H1 (cell line): ENCODE measurements at regions not wholly inside any gene's neighbourhood (a gene's known extent, or its start where the extent isn't known, plus 50 kb on each side); places are given as distances from the start of the nearest gene placed in this dataset.

Source experiments
- CTCF ChIA-PET: fragments of 300-600 bp; sonication (Branson Sonifier 250); formaldehyde crosslinking; loops from one replicate; lab custom pipeline; 2021; ENCODE audit not compliant: partially characterized antibody; lab: Charles Lee
- POLR2A ChIA-PET: fragments of 300-600 bp; sonication (Branson Sonifier 250); formaldehyde crosslinking; loops from one replicate; lab custom pipeline; 2021; ENCODE audit warnings: inconsistent platforms; ENCODE audit not compliant: partially characterized antibody; lab: Charles Lee
- DNase-seq, 2 experiments: peaks; one replicate each; pipeline versions ENCODE4 v3.0.0 to v3.0.0-alpha.2; 2010 to 2022; ENCODE audit warnings: low spot score in 2 of 2, low read depth in 1 of 2, mixed read lengths in 1 of 2
- FAIRE-seq: peaks from 2 replicates; lab custom pipeline; 2011; peaks lifted over from hg19 to GRCh38; lab: Jason Lieb, UNC
- H2AFZ ChIP-seq: 2 replicates; pipeline ENCODE4 v1.8.1; 2012; ENCODE audit warnings: low read length, inconsistent platforms
- H2AK5ac ChIP-seq: 2 replicates; pipeline ENCODE4 v1.6.1; 2013; ENCODE audit warnings: low read depth, low read length
- H2BK120ac ChIP-seq: replicated peaks from 2 replicates; pipeline ENCODE3; 2013; ENCODE audit warnings: low read depth, low read length, inconsistent platforms
- H2BK12ac ChIP-seq: 2 replicates; pipeline ENCODE4 v1.6.1; 2013; ENCODE audit warnings: low read depth, low read length
- H2BK15ac ChIP-seq: 2 replicates; pipeline ENCODE4 v1.6.1; 2013; ENCODE audit warnings: low read length
- H2BK20ac ChIP-seq: 2 replicates; pipeline ENCODE4 v1.6.1; 2013; ENCODE audit warnings: low read length
- H2BK5ac ChIP-seq: 2 replicates; pipeline ENCODE4 v1.6.1; 2013; ENCODE audit warnings: low read depth, low read length
- H3K14ac ChIP-seq: 2 replicates; pipeline ENCODE4 v1.6.1; 2013; ENCODE audit warnings: inconsistent platforms; ENCODE audit not compliant: insufficient read length
- H3K18ac ChIP-seq: 2 replicates; pipeline ENCODE4 v1.6.1; 2013; ENCODE audit warnings: low read length; ENCODE audit errors: extremely low read depth
- H3K23ac ChIP-seq: 2 replicates; pipeline ENCODE4 v1.6.1; 2013; ENCODE audit warnings: inconsistent platforms; ENCODE audit not compliant: insufficient read length
- H3K23me2 ChIP-seq: 2 replicates; pipeline ENCODE4 v1.6.1; 2013; ENCODE audit warnings: low read depth, low read length
- H3K27ac ChIP-seq: 2 replicates; pipeline ENCODE4 v1.6.1; 2011; ENCODE audit warnings: low read depth, low read length, inconsistent platforms
- H3K27me3 ChIP-seq, 4 experiments: replicated peaks in 1 of 4; 1 replicate in 1 of 4; 2 replicates in 3 of 4; pipeline versions ENCODE4 v1.6.1 to v1.8.1; 2011 to 2013; ENCODE audit warnings: low read length in 3 of 4, mild to moderate bottlenecking in 3 of 4, inconsistent platforms in 2 of 4, mixed read lengths in 2 of 4, moderate library complexity in 1 of 4; ENCODE audit not compliant: control insufficient read depth in 3 of 4, insufficient read depth in 3 of 4; ENCODE audit errors: extremely low read depth in 1 of 4
- H3K36me3 ChIP-seq, 4 experiments: 2 replicates each; pipeline versions ENCODE4 v1.6.1 to v1.8.1; 2011 to 2013; ENCODE audit warnings: mild to moderate bottlenecking in 4 of 4, low read length in 3 of 4, moderate library complexity in 2 of 4, control low read depth in 1 of 4, inconsistent platforms in 1 of 4; ENCODE audit not compliant: insufficient read depth in 4 of 4, control insufficient read depth in 2 of 4
- H3K4ac ChIP-seq: replicated peaks from 2 replicates; pipeline ENCODE3; 2013; ENCODE audit warnings: low read length, low read depth, mixed read lengths, inconsistent platforms; ENCODE audit not compliant: insufficient read length
- H3K4me1 ChIP-seq, 4 experiments: replicated peaks in 1 of 4; 1 replicate in 1 of 4; 2 replicates in 3 of 4; pipeline versions ENCODE4 v1.6.1 to v1.8.1; 2011 to 2013; ENCODE audit warnings: low read length in 3 of 4, inconsistent platforms in 2 of 4, mixed read lengths in 1 of 4; ENCODE audit not compliant: insufficient read depth in 4 of 4, control insufficient read depth in 3 of 4
- H3K4me2 ChIP-seq, 2 experiments: 2 replicates each; pipeline versions ENCODE4 v1.6.1 to v1.8.1; 2011 to 2013; ENCODE audit warnings: low read depth in 2 of 2, low read length in 2 of 2, control low read depth in 1 of 2, inconsistent platforms in 1 of 2, mild to moderate bottlenecking in 1 of 2; ENCODE audit not compliant: insufficient read depth in 1 of 2
- H3K4me3 ChIP-seq, 4 experiments: fragments of 200-600, 300-600 bp in 1 of 4; sonication (generic), shearing (Covaris generic), sonication (Bioruptor Twin) in 1 of 4; 2 replicates each; pipeline versions ENCODE4 v1.5.1 to v1.8.1; 2011 to 2016; ENCODE audit warnings: low read length in 4 of 4, low read depth in 3 of 4, control low read depth in 2 of 4, inconsistent platforms in 2 of 4, mild to moderate bottlenecking in 2 of 4, mixed read lengths in 1 of 4, moderate library complexity in 1 of 4; ENCODE audit not compliant: insufficient read depth in 2 of 4; ENCODE audit errors: extremely low read depth in 1 of 4
- H3K56ac ChIP-seq: replicated peaks from 2 replicates; pipeline ENCODE3; 2013; ENCODE audit warnings: low read depth, mild to moderate bottlenecking, mixed read lengths, low read length, inconsistent platforms; ENCODE audit not compliant: insufficient read length
- H3K79me1 ChIP-seq: 2 replicates; pipeline ENCODE4 v1.6.1; 2013; ENCODE audit warnings: low read depth, low read length, control low read depth
- H3K79me2 ChIP-seq, 2 experiments: 2 replicates each; pipeline versions ENCODE4 v1.6.1 to v1.8.1; 2012 to 2013; ENCODE audit warnings: low read length in 2 of 2, mild to moderate bottlenecking in 2 of 2, inconsistent platforms in 1 of 2; ENCODE audit not compliant: insufficient read depth in 2 of 2, control insufficient read depth in 1 of 2
- H3K9ac ChIP-seq, 4 experiments: replicated peaks in 1 of 4; 1 replicate in 1 of 4; 2 replicates in 3 of 4; pipeline versions ENCODE4 v1.6.1 to v1.8.1; 2011 to 2013; ENCODE audit warnings: low read depth in 3 of 4, low read length in 3 of 4, control low read depth in 2 of 4, mild to moderate bottlenecking in 2 of 4, moderate library complexity in 2 of 4, inconsistent platforms in 1 of 4; ENCODE audit errors: extremely low read depth in 1 of 4
- H3K9me3 ChIP-seq, 2 experiments: 2 replicates each; pipeline versions ENCODE4 v1.6.1 to v1.8.1; 2012 to 2013; ENCODE audit warnings: mild to moderate bottlenecking in 2 of 2, moderate library complexity in 2 of 2, control low read depth in 1 of 2, inconsistent platforms in 1 of 2, low read depth in 1 of 2, low read length in 1 of 2, mixed read lengths in 1 of 2; ENCODE audit not compliant: insufficient read depth in 2 of 2
- H4K20me1 ChIP-seq, 2 experiments: replicated peaks in 1 of 2; 2 replicates each; pipeline versions ENCODE3 to v1.8.1; 2011 to 2013; ENCODE audit warnings: inconsistent platforms in 2 of 2, low read length in 2 of 2, mild to moderate bottlenecking in 1 of 2; ENCODE audit not compliant: insufficient read depth in 2 of 2, control insufficient read depth in 1 of 2
- H4K5ac ChIP-seq: 2 replicates; pipeline ENCODE4 v1.6.1; 2013; ENCODE audit warnings: low read length, low read depth, mixed read lengths, inconsistent platforms; ENCODE audit not compliant: insufficient read length
- H4K8ac ChIP-seq: 2 replicates; pipeline ENCODE4 v1.8.0; 2013; ENCODE audit warnings: mild to moderate bottlenecking, moderate library complexity, low read length, inconsistent platforms; ENCODE audit not compliant: insufficient read depth; ENCODE audit errors: extremely low read depth
- H4K91ac ChIP-seq: replicated peaks from 2 replicates; pipeline ENCODE3; 2013; ENCODE audit warnings: low read length, mixed read lengths, inconsistent platforms; ENCODE audit not compliant: insufficient read length
- CBX5 ChIP-seq: fragments of 300-800, 300-1000 bp; sonication (generic); IDR thresholded peaks from 2 replicates; pipeline ENCODE4 v1.7.1; 2016; ENCODE audit warnings: antibody characterized with exemption, low read length, low read depth
- CTBP2 ChIP-seq: IDR thresholded peaks from 2 replicates; pipeline ENCODE4 v1.7.0; 2011; ENCODE audit warnings: borderline replicate concordance, mild to moderate bottlenecking, moderate library complexity, mixed read lengths, low read length; ENCODE audit not compliant: insufficient read depth, insufficient read length
- MAFK ChIP-seq: IDR thresholded peaks from 2 replicates; pipeline ENCODE4 v1.6.1; 2012; ENCODE audit warnings: low read depth, mild to moderate bottlenecking, improper control_type of control experiment, low read length
- POU5F1 ChIP-seq: IDR thresholded peaks from 2 replicates; pipeline ENCODE4 v1.6.1; 2011; ENCODE audit warnings: low read depth, mild to moderate bottlenecking, low read length, moderate library complexity
- RFX5 ChIP-seq: IDR thresholded peaks from 2 replicates; pipeline ENCODE4 v1.6.1; 2011; ENCODE audit warnings: low read depth, low read length, improper control_type of control experiment, borderline replicate concordance
- WGBS, 2 experiments: shearing (Covaris generic) in 1 of 2; methylation state at CpG; one replicate each; pipeline versions ENCODE4 v1.1.6 to v1.1.7; 2013 to 2015; ENCODE audit warnings: low lambda C conversion rate in 2 of 2, mixed read lengths in 2 of 2, inconsistent platforms in 1 of 2, low coverage in 1 of 2, missing lambda C conversion rate in 1 of 2; ENCODE audit not compliant: insufficient replicate concordance in 2 of 2, insufficient coverage in 1 of 2, insufficient read length in 1 of 2; ENCODE audit errors: extremely low coverage in 1 of 2, missing lambda C conversion rate in 1 of 2; 5-methylcytosine and 5-hydroxymethylcytosine counted together

GRCh38 chrX:39418731-39419638 is 617.7 kb downstream of the MID1IP1 start:
- TF ChIP-seq RFX5 = no peak
- TF ChIP-seq CTBP2 = no peak
- TF ChIP-seq CBX5 = no peak
- no peak for TF ChIP-seq POU5F1
- no peak for TF ChIP-seq MAFK
- H3K56ac ChIP-seq = no peak overlapping the region
- no peaks in the 10 kb centered on the region for H3K79me2 ChIP-seq
- ChIA-PET CTCF (no interaction called here), POLR2A (no interaction called here)
- no peak overlapping the region for H2BK120ac ChIP-seq
- H3K9me3 ChIP-seq = no peaks in the 10 kb centered on the region
- H3K14ac ChIP-seq = no peak overlapping the region
- H2AFZ ChIP-seq = no peak overlapping the region
- FAIRE-seq (peak; percentile 39), DNase-seq (no peak)
- H3K23ac ChIP-seq = no peak overlapping the region
- no peaks in the 10 kb centered on the region for H4K20me1 ChIP-seq
- no peak overlapping the region for H4K91ac ChIP-seq
- no peak overlapping the region for H3K27ac ChIP-seq
- H3K23me2 ChIP-seq = no peaks in the 10 kb centered on the region
- no peak overlapping the region for H2BK12ac ChIP-seq
- H3K4me1 ChIP-seq = peaks cover 0 to 4% (median 2%) of the 10 kb centered on the region in 4 experiments; a peak in 3 of 7 replicates
- H3K4ac ChIP-seq = no peak overlapping the region
- H2BK15ac ChIP-seq = no peak overlapping the region
- H3K9ac ChIP-seq = no peak overlapping the region
- no peaks in the 10 kb centered on the region for H3K27me3 ChIP-seq
- H3K79me1 ChIP-seq = no peaks in the 10 kb centered on the region
- H3K36me3 ChIP-seq = no peaks in the 10 kb centered on the region
- no peak overlapping the region for H3K4me2 ChIP-seq
- 73% methylated on average over 28 of the region's 29 CpGs; no CpG with 5 or more reads in 1 of the 2 experiments for WGBS, 2 experiments
- no peak overlapping the region for H2AK5ac ChIP-seq
- no peak overlapping the region; the same call in 1 of the 2 replicates for H4K8ac ChIP-seq
- no peak overlapping the region for H2BK5ac ChIP-seq
- no peak overlapping the region for H3K18ac ChIP-seq
- H2BK20ac ChIP-seq = no peak overlapping the region
- no peak overlapping the region for H4K5ac ChIP-seq
- no peak overlapping the region for H3K4me3 ChIP-seq
